ENCODE measurements at regions not wholly inside any gene's neighbourhood (a gene's known extent, or its start where the extent isn't known, plus 50 kb on each side); places are given as distances from the start of the nearest gene placed in this dataset.
"Not testable (repeated sequence)": the region's sequence is repeated elsewhere in the genome, so short reads cannot be mapped to it uniquely, and the experiment has no call there.

DNA sequence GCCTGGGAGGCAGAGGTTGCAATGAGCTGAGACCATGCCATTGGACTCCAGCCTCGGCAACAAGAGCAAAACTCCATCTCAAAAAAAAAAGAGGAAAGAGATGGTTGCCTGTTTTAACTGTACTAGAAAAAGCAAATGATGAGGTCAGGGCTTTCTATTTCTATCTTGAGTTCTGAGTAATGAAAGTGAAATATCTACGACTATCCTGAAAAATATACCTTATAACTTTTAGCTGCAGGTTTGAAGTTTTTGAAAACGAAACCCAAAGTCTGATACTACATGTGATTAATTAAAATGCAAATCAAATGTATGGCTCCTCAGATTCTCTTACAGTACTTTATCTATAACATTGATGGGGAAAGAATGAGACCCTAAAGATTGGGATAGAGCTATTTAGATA lies 636.2 kb upstream of the LRRN3 start:
- no peak for DNase-seq (ENCODE audit: low read depth in 2 of 2)

DNA sequence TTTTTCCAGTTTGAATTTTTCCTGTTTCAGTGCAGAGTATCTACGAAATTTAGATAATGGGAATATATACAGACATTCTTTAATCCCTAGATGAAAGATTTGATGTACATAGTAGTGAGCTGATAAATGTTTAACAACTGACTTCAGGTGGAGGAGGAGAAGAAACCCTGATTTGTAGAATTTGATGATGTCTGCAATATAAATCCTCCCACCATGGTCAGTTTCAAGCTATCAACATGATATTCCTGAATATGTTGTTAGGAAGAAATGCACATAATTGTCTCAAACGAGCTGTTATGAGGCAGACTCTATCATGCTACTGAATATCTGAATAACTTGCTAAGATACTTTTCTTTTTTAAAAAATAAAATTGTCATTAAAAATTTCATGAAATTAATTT lies 629.3 kb upstream of the LRRN3 start:
- no peak for DNase-seq (ENCODE audit: low read depth in 2 of 2)

DNA sequence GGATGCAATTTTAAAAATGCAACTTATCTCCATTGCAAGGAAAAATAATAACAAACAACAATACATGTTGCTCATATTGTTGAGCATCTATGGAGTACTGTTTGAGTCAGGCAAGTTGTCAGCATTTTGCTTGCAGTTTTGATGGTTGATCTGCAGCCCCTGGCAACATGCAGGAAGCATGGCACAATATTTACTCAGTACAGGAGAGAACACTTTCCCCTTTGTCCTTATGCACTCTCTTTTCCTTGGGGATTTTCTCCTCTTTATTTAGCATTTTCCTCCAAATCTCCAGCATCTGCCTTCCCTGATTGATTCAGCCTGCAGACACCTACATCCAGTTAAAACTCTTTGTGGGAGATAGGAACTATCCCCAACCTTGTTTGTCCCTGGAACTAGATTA lies 620.5 kb upstream of the LRRN3 start:
- DNase-seq (ENCODE audit: low read depth in 2 of 2), result no peak

DNA sequence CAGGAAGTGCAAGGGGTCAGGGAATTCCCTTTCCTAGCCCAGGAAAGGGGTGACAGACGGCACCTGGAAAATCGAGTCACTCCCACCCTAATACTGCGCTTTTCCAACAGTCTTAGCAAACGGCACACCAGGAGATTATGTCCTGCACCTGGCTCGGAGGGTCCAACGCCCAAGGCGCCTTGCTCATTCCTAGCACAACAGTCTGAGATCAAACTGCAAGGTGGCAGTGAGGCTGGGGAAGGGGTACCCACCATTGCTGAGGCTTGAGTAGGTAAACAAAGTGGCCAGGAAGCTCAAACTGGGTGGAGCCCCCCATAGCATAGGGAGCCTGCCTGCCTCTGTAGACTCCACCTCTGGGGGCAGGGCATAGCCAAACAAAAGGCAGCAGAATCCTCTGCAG lies 618.5 kb upstream of the LRRN3 start:
- not testable (repeated sequence) for DNase-seq (ENCODE audit: low read depth in 2 of 2)

DNA sequence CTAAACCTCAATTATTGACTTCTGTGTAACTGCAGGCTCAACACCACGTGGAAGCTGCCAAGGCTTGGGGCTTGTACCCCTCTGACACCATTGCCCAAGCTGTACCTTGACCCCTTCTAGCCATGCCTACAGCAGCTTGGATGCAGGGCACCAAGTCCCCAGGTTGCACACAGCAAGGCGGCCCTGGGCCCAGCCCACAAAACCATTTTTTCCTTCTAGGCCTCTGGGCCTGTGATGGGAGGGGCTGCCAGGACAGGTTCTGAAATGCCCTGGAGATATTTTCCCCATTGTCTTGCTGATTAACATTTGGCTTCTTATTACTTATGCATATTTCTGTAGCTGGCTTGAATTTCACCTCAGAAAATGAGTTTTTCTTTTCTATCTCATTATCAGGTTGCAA lies 610.0 kb upstream of the LRRN3 start:
- no peak for DNase-seq (ENCODE audit: low read depth in 2 of 2)

DNA sequence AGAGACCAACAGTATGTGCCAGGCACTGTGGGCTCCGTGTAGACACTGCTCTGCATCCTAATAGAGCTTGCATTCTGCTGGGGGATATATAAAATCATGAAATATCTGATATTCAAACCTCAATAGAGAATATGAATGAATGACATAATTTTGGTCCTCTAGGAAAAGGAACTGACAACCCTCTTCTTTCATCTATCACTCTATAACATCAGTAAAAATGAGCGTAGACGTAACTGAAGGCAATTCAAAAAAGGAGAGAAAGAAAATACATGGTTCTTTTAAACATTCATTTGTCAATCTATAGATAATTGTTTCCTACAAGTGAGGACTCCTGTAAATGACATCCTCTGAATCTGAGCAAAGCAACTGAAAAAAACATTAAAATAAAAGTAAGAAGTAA lies 607.4 kb upstream of the LRRN3 start:
- DNase-seq (ENCODE audit: low read depth in 2 of 2), result no peak

DNA sequence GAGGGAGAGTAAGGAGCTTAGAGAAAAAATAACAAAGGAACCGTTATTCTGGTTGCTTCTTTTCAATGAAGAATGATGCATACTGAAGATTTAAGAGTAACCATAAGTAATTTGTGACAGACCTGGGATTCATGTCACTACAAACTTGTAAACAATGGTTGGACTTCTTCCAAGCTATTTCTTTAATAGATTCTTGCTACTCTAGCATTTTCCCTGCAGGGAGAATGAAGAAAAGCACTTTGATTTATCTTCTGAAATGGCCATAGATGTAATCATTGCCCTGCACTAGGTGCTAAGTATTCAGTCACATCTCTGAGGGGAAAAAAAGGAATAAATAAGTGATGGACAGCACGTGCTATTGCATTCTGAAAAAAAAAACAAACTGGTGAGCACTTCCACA lies 606.6 kb upstream of the LRRN3 start:
- no peak for DNase-seq (ENCODE audit: low read depth in 2 of 2)

DNA sequence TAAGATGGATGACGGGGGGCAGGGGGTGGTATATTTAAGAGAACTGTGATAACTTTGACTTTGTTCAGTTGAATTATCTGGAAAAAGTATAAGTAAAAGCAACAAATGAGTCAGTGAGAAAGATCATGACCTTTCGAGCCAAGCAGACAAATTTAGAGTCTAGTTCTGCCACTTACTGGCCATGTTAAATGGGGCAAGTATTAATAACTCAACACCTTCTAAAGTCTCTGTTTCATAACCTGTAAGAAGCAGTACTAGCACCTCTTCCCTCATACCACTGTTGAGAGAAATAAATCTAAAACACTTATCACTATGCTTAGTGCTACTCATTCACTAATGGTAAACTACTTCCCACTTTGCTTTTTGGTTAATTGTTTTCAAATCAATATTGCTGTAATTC lies 604.4 kb upstream of the LRRN3 start:
- no peak for DNase-seq (ENCODE audit: low read depth in 2 of 2)

DNA sequence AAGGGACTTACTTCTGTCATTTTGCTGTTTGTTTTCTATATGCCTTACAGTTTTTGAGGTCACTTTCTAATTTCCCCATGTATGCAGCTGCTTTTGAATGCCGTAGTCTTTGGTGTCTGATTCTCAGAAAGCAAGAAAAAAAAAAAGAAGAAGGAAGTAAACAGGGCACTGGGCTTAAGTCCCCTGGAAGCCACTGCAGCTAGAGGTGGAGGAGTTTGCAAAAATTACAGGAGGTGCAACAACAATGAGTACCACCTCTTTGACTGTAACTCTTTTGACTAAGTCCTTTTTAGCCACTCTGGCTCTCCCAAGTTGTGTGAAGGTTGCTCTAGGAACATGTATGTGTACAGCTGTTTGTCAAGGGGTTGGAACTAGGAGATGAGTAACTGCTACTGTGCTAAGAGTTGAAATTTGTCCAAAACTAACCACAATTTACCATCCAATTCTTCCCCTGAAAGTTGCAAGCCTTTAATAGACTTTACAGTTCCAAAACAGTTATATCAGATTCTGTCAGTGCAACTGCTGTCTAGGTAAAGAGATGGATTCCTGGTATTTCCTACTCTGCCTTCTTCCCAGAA lies 588.0 kb upstream of the LRRN3 start:
- DNase-seq (ENCODE audit: low read depth in 2 of 2), result no peak

DNA sequence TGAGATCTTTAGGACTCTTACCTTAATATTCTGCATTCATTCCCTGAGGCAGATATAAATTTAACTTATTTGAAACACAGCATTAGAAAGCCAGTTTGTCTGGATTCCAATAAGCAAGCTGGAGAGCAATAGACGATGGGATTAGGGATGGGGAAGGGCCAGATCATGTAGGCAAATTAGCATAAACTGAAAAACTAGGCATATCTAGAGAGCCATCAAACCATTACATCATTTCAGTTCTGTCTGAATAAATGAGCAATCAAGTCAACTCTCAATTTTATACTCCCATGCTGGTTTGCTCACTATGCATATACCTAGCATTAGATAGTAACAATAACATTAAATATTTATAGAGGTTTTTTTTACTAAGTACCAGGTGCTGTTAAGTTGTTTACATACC lies 583.6 kb upstream of the LRRN3 start:
- no peak for DNase-seq (ENCODE audit: low read depth in 2 of 2)

DNA sequence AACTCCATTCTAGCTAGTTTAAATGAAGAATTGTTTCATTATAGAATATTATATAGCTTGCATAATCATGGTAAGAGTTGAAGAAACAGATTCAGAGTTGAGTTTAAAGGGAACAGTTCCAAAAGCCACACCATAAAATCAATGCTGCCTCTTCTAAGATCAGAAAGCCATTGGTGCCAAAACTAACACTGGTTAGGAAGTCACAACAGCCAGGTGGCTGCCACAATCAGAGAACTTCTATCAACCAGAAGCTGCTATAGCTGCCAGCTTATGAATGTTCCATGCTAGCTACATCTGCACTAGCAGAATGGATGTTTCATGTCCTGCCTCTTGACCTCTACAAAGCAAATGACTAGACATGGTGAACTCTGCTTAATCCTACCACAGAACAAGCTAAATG lies 583.1 kb upstream of the LRRN3 start:
- no peak for DNase-seq (ENCODE audit: low read depth in 2 of 2)

DNA sequence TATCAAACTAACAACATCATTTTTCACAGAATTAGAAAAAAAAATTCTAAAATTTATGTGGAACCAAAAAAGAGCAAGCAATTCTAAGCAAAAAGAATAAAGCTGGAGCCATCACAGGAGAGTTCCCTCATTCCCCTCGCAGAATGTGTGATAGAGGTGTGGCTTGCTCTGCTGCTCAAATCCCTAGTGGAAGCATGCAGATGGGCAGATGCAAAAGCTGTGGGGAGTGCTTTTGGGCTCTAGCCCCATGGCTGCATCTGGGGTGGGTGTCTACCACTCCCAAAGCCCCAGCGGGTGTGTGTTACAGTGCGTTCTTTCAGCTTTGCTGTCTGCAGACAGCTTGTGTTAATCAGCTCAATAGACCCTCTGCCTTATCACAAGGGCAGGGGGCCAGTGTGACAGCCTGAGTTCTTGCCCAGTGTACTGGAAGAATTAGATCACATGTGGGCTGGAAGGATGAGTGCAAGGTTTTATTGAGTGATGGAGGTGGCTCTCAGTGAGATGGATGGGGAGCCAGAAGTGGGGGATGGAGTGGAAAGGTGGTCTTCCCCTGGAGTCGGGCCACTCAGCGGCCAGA lies 575.9 kb upstream of the LRRN3 start:
- not testable (repeated sequence) for DNase-seq (ENCODE audit: low read depth in 2 of 2)

DNA sequence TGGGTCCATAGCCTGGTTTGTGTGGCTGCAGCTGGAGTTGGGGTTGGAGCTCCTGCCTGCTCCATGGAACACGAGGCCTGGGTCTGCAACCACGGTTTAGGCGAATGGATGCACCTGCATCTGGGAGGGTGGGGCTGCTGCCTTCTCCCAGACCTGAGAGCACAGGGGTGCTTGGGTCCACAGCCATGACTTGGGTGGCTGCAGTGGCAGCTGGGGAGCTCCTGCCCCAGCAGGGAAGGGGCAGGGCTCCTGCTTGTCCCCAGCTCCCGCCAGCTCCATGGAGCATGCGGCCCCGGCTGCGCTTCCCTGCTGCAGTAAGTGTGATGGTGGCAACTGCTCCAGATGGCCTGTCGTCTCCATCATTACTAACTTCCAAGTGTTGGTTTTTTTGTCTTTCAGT lies 571.1 kb upstream of the LRRN3 start:
- DNase-seq (ENCODE audit: low read depth in 2 of 2), result no peak

DNA sequence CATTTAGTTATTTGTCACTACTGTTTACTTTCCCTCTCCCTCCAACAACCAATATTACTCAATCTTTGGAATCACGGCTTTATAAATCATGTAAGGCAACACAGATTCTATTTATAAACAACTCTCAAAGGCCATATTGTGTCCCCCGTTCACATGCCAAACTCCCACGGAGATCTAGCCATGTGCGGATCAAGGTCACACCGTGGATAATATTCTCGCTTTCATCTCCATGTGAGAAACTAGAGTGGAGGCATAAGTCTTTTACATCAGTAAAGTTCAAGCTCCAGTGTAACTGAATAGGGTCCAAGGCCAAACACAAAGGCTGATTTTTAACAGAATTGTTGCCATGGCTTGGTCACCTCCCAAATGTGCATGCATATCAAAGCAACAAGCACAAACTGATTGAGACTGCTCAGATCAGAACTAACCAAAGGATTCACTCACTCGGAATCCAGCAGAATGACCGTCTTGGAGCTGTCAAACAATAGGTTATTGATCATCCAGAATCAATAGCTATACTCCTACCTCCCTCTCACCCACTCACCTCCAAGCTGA lies 569.5 kb upstream of the LRRN3 start:
- DNase-seq (ENCODE audit: low read depth in 2 of 2), result no peak

DNA sequence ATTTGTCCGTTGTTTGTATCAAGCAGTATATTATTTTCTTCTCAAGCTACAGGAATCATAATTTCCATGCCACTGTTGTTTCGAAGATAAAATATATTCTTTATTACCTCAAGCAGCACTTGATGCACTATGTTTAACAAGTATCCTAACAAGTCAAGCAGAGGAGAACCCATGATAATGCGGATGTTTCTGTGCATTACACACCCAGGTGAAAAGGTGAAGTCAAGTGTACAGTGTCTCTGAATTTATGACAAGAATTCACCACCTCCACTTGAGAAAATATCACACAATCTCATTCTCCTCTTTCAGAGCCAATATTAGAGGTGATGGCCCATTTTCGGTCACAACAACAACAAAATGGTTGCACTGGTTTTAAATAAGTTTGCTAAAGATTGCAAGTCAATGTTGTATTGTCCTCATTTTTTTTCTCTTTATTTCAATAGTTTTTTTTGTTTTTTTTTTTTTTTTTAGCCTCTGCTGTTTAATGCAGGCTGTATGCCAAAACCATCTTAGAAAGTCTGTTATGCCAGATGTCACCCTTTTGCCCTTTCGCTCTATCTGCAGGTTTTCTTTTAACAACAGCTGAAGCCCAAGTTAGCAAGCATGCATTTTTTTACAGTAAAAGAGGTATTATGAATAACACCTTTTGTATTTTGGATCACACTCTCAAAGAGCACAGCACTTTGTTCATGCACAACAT lies 568.7 kb upstream of the LRRN3 start:
- DNase-seq (ENCODE audit: low read depth in 2 of 2), result no peak

DNA sequence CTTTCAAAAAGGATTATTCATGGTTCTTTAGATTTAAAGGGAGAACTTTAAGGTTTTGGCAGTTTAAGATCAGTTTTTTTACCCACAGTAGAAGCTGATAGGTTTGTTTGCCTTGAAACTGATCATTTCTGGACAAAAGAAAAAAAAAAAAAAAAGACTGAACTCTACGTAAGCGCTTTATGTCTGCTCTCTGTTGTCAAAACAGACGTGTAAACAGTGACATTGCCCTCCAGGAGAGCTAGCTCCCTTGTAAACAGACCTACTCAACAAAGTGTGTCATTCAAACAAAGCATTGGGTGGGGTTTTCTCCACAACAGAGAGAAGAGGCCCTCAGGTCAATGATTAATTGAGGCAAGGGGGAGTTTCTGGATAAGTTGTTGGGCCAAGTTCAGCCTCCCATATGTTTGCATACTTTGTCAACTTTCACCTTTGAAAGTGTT lies 568.1 kb upstream of the LRRN3 start:
- no peak for DNase-seq (ENCODE audit: low read depth in 2 of 2)

DNA sequence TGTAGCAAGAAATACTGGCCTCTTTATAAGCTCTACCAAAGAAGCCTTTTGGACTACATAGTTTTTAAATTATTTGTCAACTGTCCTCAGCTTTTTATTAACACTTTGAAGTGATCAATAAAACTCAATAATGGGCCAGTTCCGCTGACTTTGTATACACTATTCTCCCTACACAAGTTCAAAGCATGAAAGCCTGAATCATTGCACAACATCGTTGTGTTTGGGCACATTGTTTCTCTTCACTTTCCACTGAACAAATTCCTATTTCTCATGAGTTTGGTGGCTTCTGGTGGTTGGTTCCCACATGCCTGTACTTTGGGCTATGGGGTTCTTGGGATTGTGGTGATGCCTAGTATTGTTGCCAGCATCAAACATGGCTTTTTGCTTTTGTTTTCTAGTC lies 561.8 kb upstream of the LRRN3 start:
- no peak for DNase-seq (ENCODE audit: low read depth in 2 of 2)

DNA sequence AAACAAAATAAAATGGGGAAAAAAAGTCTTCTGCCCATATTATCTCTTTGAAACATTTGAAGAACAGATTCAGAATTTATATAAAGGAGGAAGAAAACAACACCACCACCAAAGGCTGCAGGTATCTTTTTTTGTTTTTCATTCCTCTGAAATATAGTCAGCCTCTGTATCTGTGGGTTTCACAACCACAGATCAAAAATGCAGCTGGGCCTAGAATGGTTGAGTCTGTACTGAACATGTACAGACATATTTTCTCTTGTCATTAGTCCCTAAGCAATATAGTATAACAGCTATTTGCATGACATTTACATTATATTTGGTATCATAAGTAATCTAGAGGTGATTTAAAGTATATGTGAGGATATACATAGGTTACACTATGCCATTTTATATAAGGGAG lies 559.7 kb upstream of the LRRN3 start:
- no peak for DNase-seq (ENCODE audit: low read depth in 2 of 2)

DNA sequence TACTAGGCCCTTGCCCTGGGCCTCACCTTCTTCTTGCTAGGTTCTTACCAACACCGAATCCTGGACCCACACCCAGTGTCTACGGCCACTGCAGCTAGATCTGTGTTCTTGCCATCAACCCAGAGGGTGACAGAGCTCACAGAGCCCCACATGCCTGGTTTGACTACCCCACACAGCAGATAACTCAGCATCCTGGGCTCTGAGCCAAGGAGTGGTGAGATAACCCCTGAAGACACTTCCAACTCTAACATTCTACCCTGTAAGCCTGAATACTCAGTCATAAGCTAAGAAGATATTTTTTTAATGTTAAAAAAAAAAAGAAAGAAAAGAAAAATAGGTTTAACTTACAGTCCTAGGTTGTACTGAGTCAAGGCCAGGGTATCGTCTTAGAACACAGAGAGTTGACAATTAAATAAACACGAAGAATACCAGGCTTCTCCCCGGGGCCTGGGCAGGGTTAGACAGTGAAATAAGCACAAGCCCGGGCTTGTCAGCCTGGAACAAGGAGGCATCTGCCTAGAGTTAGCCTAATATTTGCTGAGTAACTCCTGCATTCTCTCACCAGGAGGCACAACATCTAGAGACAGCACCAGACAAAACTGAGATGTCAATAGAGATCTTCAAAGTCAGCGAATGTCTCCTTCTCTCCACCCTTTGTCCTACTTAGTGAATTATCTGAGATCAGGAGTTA lies 556.5 kb upstream of the LRRN3 start:
- no peak for DNase-seq (ENCODE audit: low read depth in 2 of 2)

DNA sequence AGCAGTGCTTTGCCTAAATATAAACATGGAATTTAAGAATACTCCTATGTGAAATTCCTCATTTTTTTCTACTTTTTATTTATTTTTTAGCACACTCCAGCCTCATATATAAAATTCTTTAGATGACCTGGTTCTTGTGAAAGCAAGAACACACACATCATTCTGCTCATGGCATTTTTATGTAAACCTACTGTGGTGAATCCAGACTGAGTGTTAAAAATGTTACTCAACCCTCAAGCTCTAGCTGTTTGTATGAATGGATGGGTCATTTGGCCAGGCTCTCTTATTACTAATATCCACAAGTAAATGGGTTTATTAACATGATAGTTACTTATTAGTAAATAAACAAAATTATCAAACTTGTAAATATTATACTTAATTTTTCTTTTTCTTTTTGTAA lies 551.7 kb upstream of the LRRN3 start:
- DNase-seq (ENCODE audit: low read depth in 2 of 2), result no peak

DNA sequence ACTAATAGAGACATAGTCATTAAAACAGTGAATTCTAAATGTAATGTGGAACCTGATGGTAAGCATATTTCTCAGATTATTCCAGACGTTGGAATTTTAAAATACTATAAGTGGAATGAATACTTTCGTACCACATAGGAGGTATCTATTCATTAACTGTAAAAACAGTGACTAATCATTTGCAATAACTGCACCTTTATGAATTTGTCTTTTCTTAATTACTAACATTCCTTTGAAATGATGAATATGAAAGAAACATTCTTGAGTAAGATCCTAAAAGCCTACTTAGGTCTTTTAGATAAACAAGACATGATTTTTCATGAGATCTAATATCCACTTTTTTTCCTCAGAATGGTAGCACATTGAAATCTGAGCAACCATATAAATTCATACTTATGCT lies 549.0 kb upstream of the LRRN3 start:
- no peak for DNase-seq (ENCODE audit: low read depth in 2 of 2)

DNA sequence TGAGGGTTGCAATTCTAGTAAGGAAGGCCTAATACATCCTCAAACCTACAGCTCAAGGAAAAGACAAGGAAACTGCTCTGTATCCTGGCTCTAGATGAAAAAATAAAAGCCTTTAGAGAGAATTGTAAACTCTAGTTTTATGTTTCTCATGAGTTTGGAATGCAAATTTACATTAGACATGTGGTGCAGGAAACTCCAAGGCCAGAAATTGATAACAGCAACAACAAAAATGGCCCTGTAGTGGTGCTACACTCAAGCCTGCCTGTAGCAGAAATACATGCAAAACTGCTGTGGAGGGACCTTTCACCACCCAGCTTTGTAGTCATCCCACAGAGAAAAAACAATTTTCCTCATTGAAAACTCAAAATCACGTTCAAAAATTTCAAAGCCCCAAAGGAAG lies 546.7 kb upstream of the LRRN3 start:
- no peak for DNase-seq (ENCODE audit: low read depth in 2 of 2)

DNA sequence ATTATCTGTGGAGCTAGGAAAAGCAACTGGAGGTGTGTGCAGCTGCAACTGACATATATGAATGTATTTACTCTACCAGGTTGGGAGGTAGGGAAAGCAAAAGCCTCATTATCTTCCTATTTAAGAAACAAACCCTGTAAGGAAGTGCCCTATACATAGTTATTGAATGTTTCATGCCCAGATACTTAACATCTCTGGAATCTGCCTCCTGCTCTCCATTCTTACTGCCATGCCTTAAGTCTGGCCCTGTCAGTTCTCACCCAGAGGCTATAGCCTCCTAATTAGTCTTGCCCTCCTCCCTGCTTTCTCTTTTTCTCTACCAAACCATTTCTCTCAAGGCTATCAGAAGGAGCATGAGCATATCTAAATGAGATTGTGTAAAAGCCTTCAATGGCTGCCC lies 542.6 kb upstream of the LRRN3 start:
- DNase-seq (ENCODE audit: low read depth in 2 of 2), result no peak

All from stimulated activated CD8-positive, alpha-beta memory T cell treated with anti-CD3 and anti-CD28 coated beads, Interleukin-15, amount 100 ng/mL, for 48 hours (primary cell).